HG03095 (cell line): ENCODE measurements at regions not wholly inside any gene's neighbourhood (a gene's known extent, or its start where the extent isn't known, plus 50 kb on each side); places are given as distances from the start of the nearest gene placed in this dataset.
"Not testable (repeated sequence)": the region's sequence is repeated elsewhere in the genome, so short reads cannot be mapped to it uniquely, and the experiment has no call there.

Experiments
- ATAC-seq: cut with Tn5 transposase; IDR thresholded peaks from one replicate; pipeline ENCODE4 v1.9.1; 2021; ENCODE audit warnings: moderate library complexity; ENCODE audit not compliant: unreplicated experiment

GRCh38 chr20:4441871-4442270 is 192.8 kb upstream of the ADRA1D start:
- no peak for ATAC-seq

- no peak for ATAC-seq
Observed at GRCh38 chr20:4441191-4441590, 192.1 kb upstream of the ADRA1D start.

- no peak for ATAC-seq
Observed at GRCh38 chr20:4439461-4439860, 190.4 kb upstream of the ADRA1D start.

- no peak for ATAC-seq
Observed at GRCh38 chr20:4437131-4437530, 188.0 kb upstream of the ADRA1D start.

- ATAC-seq, result no peak
Observed at GRCh38 chr20:4435671-4436455, 186.8 kb upstream of the ADRA1D start.

GRCh38 chr20:4435225-4435624 is 186.1 kb upstream of the ADRA1D start:
- ATAC-seq, result no peak

- no peak for ATAC-seq
Observed at GRCh38 chr20:4434681-4435080, 185.6 kb upstream of the ADRA1D start.

GRCh38 chr20:4431446-4431845 is 182.4 kb upstream of the ADRA1D start:
- ATAC-seq, result no peak

- not testable (repeated sequence) for ATAC-seq
Observed at GRCh38 chr20:4430826-4431225, 181.7 kb upstream of the ADRA1D start.

- ATAC-seq, result no peak
Observed at GRCh38 chr20:4427940-4428586, 179.0 kb upstream of the ADRA1D start.

- ATAC-seq, result no peak
Observed at GRCh38 chr20:4418141-4418540, 169.1 kb upstream of the ADRA1D start.

- ATAC-seq, result no peak
Observed at GRCh38 chr20:4415281-4415680, 166.2 kb upstream of the ADRA1D start.

GRCh38 chr20:4413314-4414049 is 164.4 kb upstream of the ADRA1D start:
- no peak for ATAC-seq

GRCh38 chr20:4412216-4412615 is 163.1 kb upstream of the ADRA1D start:
- no peak for ATAC-seq

GRCh38 chr20:4411744-4412143 is 162.7 kb upstream of the ADRA1D start:
- ATAC-seq, result no peak

- ATAC-seq, result no peak
Observed at GRCh38 chr20:4406627-4407026, 157.5 kb upstream of the ADRA1D start.

GRCh38 chr20:4401601-4402000 is 152.5 kb upstream of the ADRA1D start:
- ATAC-seq, result no peak

- ATAC-seq, result no peak
Observed at GRCh38 chr20:4384961-4385360, 135.9 kb upstream of the ADRA1D start.

GRCh38 chr20:4383961-4384360 is 134.9 kb upstream of the ADRA1D start:
- ATAC-seq, result no peak

GRCh38 chr20:4375881-4376280 is 126.8 kb upstream of the ADRA1D start:
- no peak for ATAC-seq

GRCh38 chr20:4373454-4373853 is 124.4 kb upstream of the ADRA1D start:
- no peak for ATAC-seq
